Activated CD8-positive, alpha-beta memory T cell treated with anti-CD3 and anti-CD28 coated beads, Interleukin-2, amount 10 ng/mL, durations not matched to agents 7 days and 5 days (primary cell): ENCODE measurements at regions not wholly inside any gene's neighbourhood (a gene's known extent, or its start where the extent isn't known, plus 50 kb on each side); places are given as distances from the start of the nearest gene placed in this dataset.

ENCODE experiments used
- ATAC-seq: fragments of 150-1000 bp; cut with Tn5 transposase; one replicate; pipeline ENCODE4 v1.10.0; 2021; ENCODE audit warnings: moderate library complexity
- CTCF ChIA-PET: fragments of 350-600 bp; sonication (Branson Sonifier 250); formaldehyde crosslinking; loops from one replicate; lab custom pipeline; 2021; ENCODE audit warnings: antibody characterized with exemption; lab: Charles Lee
- DNase-seq: peaks from one replicate; pipeline ENCODE4 v3.0.0-alpha.2; 2020
- H3K27ac Mint-ChIP-seq: one replicate; pipeline ENCODE4 v1.8.0; 2021; ENCODE audit warnings: mild to moderate bottlenecking, mixed read lengths
- H3K27me3 Mint-ChIP-seq: one replicate; pipeline ENCODE4 v1.8.0; 2021; ENCODE audit warnings: mixed read lengths
- H3K36me3 Mint-ChIP-seq: one replicate; pipeline ENCODE4 v1.8.0; 2021; ENCODE audit warnings: mild to moderate bottlenecking, mixed read lengths
- H3K4me1 Mint-ChIP-seq: one replicate; pipeline ENCODE4 v1.8.0; 2021; ENCODE audit warnings: mixed read lengths
- H3K4me3 Mint-ChIP-seq: one replicate; pipeline ENCODE4 v1.8.0; 2021; ENCODE audit warnings: mild to moderate bottlenecking, moderate library complexity, mixed read lengths
- H3K9me3 Mint-ChIP-seq: one replicate; pipeline ENCODE4 v1.8.0; 2022; ENCODE audit warnings: low read depth, mixed read lengths

- H3K36me3 Mint-ChIP-seq, result no peaks in the 10 kb centered on the region
These were observed 146.1 kb upstream of the PBDC1 start for GRCh38 chrX:76026751-76027150.

GRCh38 chrX:76029385-76029784, 143.5 kb upstream of the PBDC1 start:
- no peaks in the 10 kb centered on the region for H3K9me3 Mint-ChIP-seq
- no peak for DNase-seq
- H3K36me3 Mint-ChIP-seq, result no peaks in the 10 kb centered on the region
- CTCF ChIA-PET, result no interaction called here
- H3K27ac Mint-ChIP-seq, result no peak overlapping the region
- H3K4me1 Mint-ChIP-seq, result no peaks in the 10 kb centered on the region
- no peak overlapping the region for H3K4me3 Mint-ChIP-seq
- no peak for ATAC-seq
- no peaks in the 10 kb centered on the region for H3K27me3 Mint-ChIP-seq

More at GRCh38 chrX:76026751-76027150, 146.1 kb upstream of the PBDC1 start:
- CTCF ChIA-PET, result no interaction called here
- no peak overlapping the region for H3K4me3 Mint-ChIP-seq
- ATAC-seq (no peak), DNase-seq (no peak)
- no peak overlapping the region for H3K27ac Mint-ChIP-seq
- no peaks in the 10 kb centered on the region for H3K27me3 Mint-ChIP-seq
- no peaks in the 10 kb centered on the region for H3K4me1 Mint-ChIP-seq
- H3K9me3 Mint-ChIP-seq, result no peaks in the 10 kb centered on the region

DNA sequence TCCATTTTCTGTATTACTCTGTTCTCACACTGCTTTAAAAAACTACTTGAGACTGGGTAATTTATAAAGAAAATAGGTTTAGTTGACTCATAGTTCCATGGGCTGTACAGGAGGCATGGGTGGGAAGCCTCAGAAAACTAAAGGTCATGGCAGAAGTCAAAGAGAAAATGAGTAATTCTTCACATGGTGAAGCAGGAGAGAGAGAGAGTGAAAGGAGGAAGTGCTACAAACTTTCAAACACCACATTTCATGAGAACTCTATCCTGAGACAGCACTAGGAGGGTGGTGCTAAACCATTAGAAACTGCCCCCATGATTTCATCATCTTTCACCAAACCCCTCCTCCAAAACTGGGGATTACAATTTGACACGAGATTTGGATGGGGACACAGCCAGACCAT, 108.0 kb upstream of the PBDC1 start:
- ATAC-seq, result no peak
- Mint-ChIP-seq H3K9me3 (peaks cover 2% of the 10 kb centered on the region), H3K4me1 (no peaks in the 10 kb centered on the region), H3K27ac (peak overlapping the region; percentile 40), H3K4me3 (no peak overlapping the region), H3K27me3 (no peaks in the 10 kb centered on the region), H3K36me3 (no peaks in the 10 kb centered on the region)
- no peak for DNase-seq
- CTCF ChIA-PET, result no interaction called here

GRCh38 chrX:76076124-76076523, 96.7 kb upstream of the PBDC1 start:
- H3K27me3 Mint-ChIP-seq, result no peaks in the 10 kb centered on the region
- CTCF ChIA-PET, result no interaction called here

GRCh38 chrX:76109654-76110053, 63.2 kb upstream of the PBDC1 start:
- Mint-ChIP-seq H3K4me1 (no peaks in the 10 kb centered on the region), H3K27ac (no peak overlapping the region), H3K27me3 (peaks cover 2% of the 10 kb centered on the region), H3K4me3 (no peak overlapping the region), H3K36me3 (no peaks in the 10 kb centered on the region), H3K9me3 (no peaks in the 10 kb centered on the region)
- CTCF ChIA-PET, result no interaction called here
- ATAC-seq (no peak), DNase-seq (no peak)

More at GRCh38 chrX:76076124-76076523, 96.7 kb upstream of the PBDC1 start:
- no peaks in the 10 kb centered on the region for H3K36me3 Mint-ChIP-seq
- H3K9me3 Mint-ChIP-seq, result no peaks in the 10 kb centered on the region
- H3K4me1 Mint-ChIP-seq, result no peaks in the 10 kb centered on the region
- ATAC-seq, result no peak
- H3K27ac Mint-ChIP-seq, result no peak overlapping the region
- H3K4me3 Mint-ChIP-seq, result no peak overlapping the region
- DNase-seq, result no peak
